Testis (tissue), 2 donors: ENCODE measurements at regions not wholly inside any gene's neighbourhood (a gene's known extent, or its start where the extent isn't known, plus 50 kb on each side); places are given as distances from the start of the nearest gene placed in this dataset.

Source experiments
- DNase-seq: peaks from one replicate; pipeline ENCODE4 v3.0.0-alpha.2; 2019
- H3K27ac ChIP-seq, 2 donors: fragments of 200-600 bp; sonication (generic); one replicate each; pipeline ENCODE4 v1.5.1; 2019
- H3K27me3 ChIP-seq: fragments of 200-600 bp; sonication (generic); one replicate; pipeline ENCODE4 v1.5.1; 2019
- H3K36me3 ChIP-seq: fragments of 200-600 bp; sonication (generic); one replicate; pipeline ENCODE4 v1.5.1; 2017; ENCODE audit warnings: low read depth; ENCODE audit errors: missing control alignments
- H3K4me1 ChIP-seq: fragments of 200-600 bp; sonication (generic); one replicate; pipeline ENCODE4 v1.5.1; 2019
- H3K4me3 ChIP-seq, 2 donors: fragments of 200-600 bp; sonication (generic); one replicate each; pipeline ENCODE4 v1.5.1; 2017 to 2019
- H3K9me3 ChIP-seq: fragments of 200-600 bp; sonication (generic); one replicate; pipeline ENCODE4 v1.5.1; 2017
- CTCF ChIP-seq, 3 experiments: fragments of 450-650 bp in 2 of 3; fragments of 200-600 bp in 1 of 3; sonication (generic) in 1 of 3; IDR thresholded peaks; one replicate each; pipeline ENCODE4 v1.5.1; 2016 to 2019; ENCODE audit warnings: antibody characterized with exemption in 3 of 3, mild to moderate bottlenecking in 2 of 3, moderate library complexity in 1 of 3
- POLR2A ChIP-seq: fragments of 450-650 bp; IDR thresholded peaks from one replicate; pipeline ENCODE4 v1.6.1; 2017; ENCODE audit warnings: antibody characterized with exemption, mild to moderate bottlenecking, moderate library complexity
- WGBS, 2 donors: methylation state at CpG; one replicate each; pipeline ENCODE4 v1.1.5; 2018; 5-methylcytosine and 5-hydroxymethylcytosine counted together
- intact Hi-C: fragments of 100-400 bp; cut with DNase I; formaldehyde crosslinking; loops from one replicate; pipeline ENCODE4 v1.15.1; 2023; ENCODE audit warnings: low total_unique reads

- H3K27me3 ChIP-seq: no peaks in the 10 kb centered on the region
- WGBS, 2 donors: 24% methylated on average over 13 of the region's 13 CpGs
- peak; percentile 42 for DNase-seq
Observed at GRCh38 chr5:73312146-73312871, 136.3 kb downstream of the FOXD1 start.

GRCh38 chr5:73311291-73312110, 137.1 kb downstream of the FOXD1 start:
- no peak for DNase-seq
- no peaks in the 10 kb centered on the region for H3K27me3 ChIP-seq

More at GRCh38 chr5:73312146-73312871, 136.3 kb downstream of the FOXD1 start:
- Histone ChIP-seq H3K9me3 (no peaks in the 10 kb centered on the region), H3K4me3 (no peak overlapping the region), H3K4me1 (no peaks in the 10 kb centered on the region), H3K36me3 (no peaks in the 10 kb centered on the region), H3K27ac (no peak overlapping the region)
- TF ChIP-seq CTCF (IDR thresholded peaks at IDR 0.05) (no peak), POLR2A (no peak)
- intact Hi-C loops: no loop called here

GRCh38 chr5:73307645-73308355, 134.8 kb downstream of the TMEM174 start:
- Histone ChIP-seq H3K27me3 (peaks cover 6% of the 10 kb centered on the region), H3K4me1 (no peaks in the 10 kb centered on the region), H3K27ac (no peak overlapping the region), H3K4me3 (no peak overlapping the region), H3K9me3 (no peaks in the 10 kb centered on the region), H3K36me3 (no peaks in the 10 kb centered on the region)
- TF ChIP-seq CTCF (IDR thresholded peaks at IDR 0.05) (no peak), POLR2A (no peak)
- intact Hi-C loops: no loop called here
- no peak for DNase-seq
- 79 to 80% methylated on average over 4 of the region's 4 CpGs for WGBS, 2 donors

More at GRCh38 chr5:73311291-73312110, 137.1 kb downstream of the FOXD1 start:
- WGBS, 2 donors: 20 to 28% methylated on average over 31 of the region's 31 CpGs
- no peaks in the 10 kb centered on the region for H3K36me3 ChIP-seq
- H3K9me3 ChIP-seq: no peaks in the 10 kb centered on the region
- H3K27ac ChIP-seq: no peak overlapping the region
- no peaks in the 10 kb centered on the region for H3K4me1 ChIP-seq
- intact Hi-C loops: no loop called here
- H3K4me3 ChIP-seq: peak overlapping the region in 1 of 2 donors; percentile 4
- TF ChIP-seq POLR2A: no peak

- DNase-seq: no peak
- no peak overlapping the region for H3K27ac ChIP-seq
- 81 to 88% methylated on average over 7 of the region's 7 CpGs for WGBS, 2 donors
Observed at GRCh38 chr5:73306741-73307275, 133.8 kb downstream of the TMEM174 start.

More at GRCh38 chr5:73306741-73307275, 133.8 kb downstream of the TMEM174 start:
- H3K27me3 ChIP-seq: peaks cover 7% of the 10 kb centered on the region
- TF ChIP-seq POLR2A: no peak
- TF ChIP-seq CTCF (IDR thresholded peaks at IDR 0.05): no peak
- no peaks in the 10 kb centered on the region for H3K36me3 ChIP-seq
- no peak overlapping the region for H3K4me3 ChIP-seq
- intact Hi-C loops: no loop called here
- no peaks in the 10 kb centered on the region for H3K9me3 ChIP-seq
- H3K4me1 ChIP-seq: no peaks in the 10 kb centered on the region
